ENCODE measurements at regions not wholly inside any gene's neighbourhood (a gene's known extent, or its start where the extent isn't known, plus 50 kb on each side); places are given as distances from the start of the nearest gene placed in this dataset.

GRCh38 chr2:136257893-136258292 lies 139.9 kb upstream of the CXCR4 start:
- Histone ChIP-seq H3K9me3 (ENCODE audit: insufficient read depth, low read depth, low read length) (no peaks in the 10 kb centered on the region), H3K36me3 (ENCODE audit: insufficient read depth, low read length) (no peaks in the 10 kb centered on the region), H3K9ac (ENCODE audit: low read length) (no peak overlapping the region), H3K27ac (ENCODE audit: low read depth, low read length) (no peak overlapping the region), H3K27me3 (ENCODE audit: insufficient read depth, low read length) (peaks cover 2% of the 10 kb centered on the region), H4K20me1 (ENCODE audit: insufficient read depth, low read length) (no peaks in the 10 kb centered on the region), H2AFZ (ENCODE audit: low read depth, low read length) (no peak overlapping the region), H3K4me1 (ENCODE audit: insufficient read depth, low read length) (no peaks in the 10 kb centered on the region), H3K79me2 (ENCODE audit: insufficient read depth, low read length) (no peaks in the 10 kb centered on the region), H3K4me2 (ENCODE audit: low read length) (no peak overlapping the region), H3K4me3 (ENCODE audit: insufficient read depth, low read depth, low read length) (no peak overlapping the region)
- FAIRE-seq (no peak), DNase-seq (ENCODE audit: low read depth) (no peak)
- TF ChIP-seq EZH2 (IDR thresholded peaks at IDR 0.05; ENCODE audit: insufficient read depth, low read length) (no peak), CTCF (IDR thresholded peaks at IDR 0.05; ENCODE audit: insufficient read depth, low read depth, low read length) (no peak)
- Mint-ChIP-seq H3K4me3 (ENCODE audit: unreplicated experiment) (peak overlapping the region; percentile 42), H3K27me3 (ENCODE audit: low read depth, unreplicated experiment) (peaks cover 13% of the 10 kb centered on the region), H3K27ac (ENCODE audit: unreplicated experiment) (no peak overlapping the region), H3K9me3 (ENCODE audit: unreplicated experiment) (peaks cover 3% of the 10 kb centered on the region), H3K36me3 (ENCODE audit: low read depth, unreplicated experiment) (no peaks in the 10 kb centered on the region), H3K4me1 (ENCODE audit: low read depth, unreplicated experiment) (peaks cover 4% of the 10 kb centered on the region)

GRCh38 chr2:136255648-136256461 lies 137.9 kb upstream of the CXCR4 start:
- no peak overlapping the region for H2AFZ ChIP-seq (ENCODE audit: low read depth, low read length)
- peaks cover 4% of the 10 kb centered on the region for H3K4me1 Mint-ChIP-seq (ENCODE audit: low read depth, unreplicated experiment)
- H3K4me3 Mint-ChIP-seq (ENCODE audit: unreplicated experiment), result no peak overlapping the region
- FAIRE-seq, result no peak
- DNase-seq (ENCODE audit: low read depth), result no peak
- H3K27me3 ChIP-seq (ENCODE audit: insufficient read depth, low read length), result peaks cover 2% of the 10 kb centered on the region
- no peaks in the 10 kb centered on the region for H3K9me3 ChIP-seq (ENCODE audit: insufficient read depth, low read depth, low read length)
- H3K27me3 Mint-ChIP-seq (ENCODE audit: low read depth, unreplicated experiment), result peaks cover 16% of the 10 kb centered on the region
- TF ChIP-seq EZH2 (IDR thresholded peaks at IDR 0.05; ENCODE audit: insufficient read depth, low read length), result no peak
- no peak for TF ChIP-seq CTCF (IDR thresholded peaks at IDR 0.05; ENCODE audit: insufficient read depth, low read depth, low read length)
- no peaks in the 10 kb centered on the region for H3K36me3 Mint-ChIP-seq (ENCODE audit: low read depth, unreplicated experiment)
- no peak overlapping the region for H3K4me2 ChIP-seq (ENCODE audit: low read length)
- H3K36me3 ChIP-seq (ENCODE audit: insufficient read depth, low read length), result no peaks in the 10 kb centered on the region
- H4K20me1 ChIP-seq (ENCODE audit: insufficient read depth, low read length), result no peaks in the 10 kb centered on the region
- H3K9me3 Mint-ChIP-seq (ENCODE audit: unreplicated experiment), result peaks cover 3% of the 10 kb centered on the region
- H3K4me1 ChIP-seq (ENCODE audit: insufficient read depth, low read length), result no peaks in the 10 kb centered on the region
- no peak overlapping the region for H3K9ac ChIP-seq (ENCODE audit: low read length)
- no peak overlapping the region for H3K27ac ChIP-seq (ENCODE audit: low read depth, low read length)
- no peak overlapping the region for H3K4me3 ChIP-seq (ENCODE audit: insufficient read depth, low read depth, low read length)
- H3K27ac Mint-ChIP-seq (ENCODE audit: unreplicated experiment), result no peak overlapping the region
- no peaks in the 10 kb centered on the region for H3K79me2 ChIP-seq (ENCODE audit: insufficient read depth, low read length)

GRCh38 chr2:136255127-136255526 lies 137.2 kb upstream of the CXCR4 start:
- no peak for TF ChIP-seq EZH2 (IDR thresholded peaks at IDR 0.05; ENCODE audit: insufficient read depth, low read length)
- no peak for TF ChIP-seq CTCF (IDR thresholded peaks at IDR 0.05; ENCODE audit: insufficient read depth, low read depth, low read length)
- no peak overlapping the region for H3K4me3 ChIP-seq (ENCODE audit: insufficient read depth, low read depth, low read length)
- H3K9ac ChIP-seq (ENCODE audit: low read length), result no peak overlapping the region
- no peak overlapping the region for H3K27ac Mint-ChIP-seq (ENCODE audit: unreplicated experiment)
- no peak overlapping the region for H3K4me3 Mint-ChIP-seq (ENCODE audit: unreplicated experiment)
- no peak for DNase-seq (ENCODE audit: low read depth)
- no peaks in the 10 kb centered on the region for H3K4me1 ChIP-seq (ENCODE audit: insufficient read depth, low read length)
- H2AFZ ChIP-seq (ENCODE audit: low read depth, low read length), result no peak overlapping the region
- peaks cover 2% of the 10 kb centered on the region for H3K27me3 ChIP-seq (ENCODE audit: insufficient read depth, low read length)
- H3K4me2 ChIP-seq (ENCODE audit: low read length), result no peak overlapping the region
- H3K9me3 Mint-ChIP-seq (ENCODE audit: unreplicated experiment), result peaks cover 3% of the 10 kb centered on the region
- peaks cover 16% of the 10 kb centered on the region for H3K27me3 Mint-ChIP-seq (ENCODE audit: low read depth, unreplicated experiment)
- no peaks in the 10 kb centered on the region for H4K20me1 ChIP-seq (ENCODE audit: insufficient read depth, low read length)
- no peak for FAIRE-seq
- no peaks in the 10 kb centered on the region for H3K36me3 ChIP-seq (ENCODE audit: insufficient read depth, low read length)
- H3K79me2 ChIP-seq (ENCODE audit: insufficient read depth, low read length), result no peaks in the 10 kb centered on the region
- no peak overlapping the region for H3K27ac ChIP-seq (ENCODE audit: low read depth, low read length)
- no peaks in the 10 kb centered on the region for H3K9me3 ChIP-seq (ENCODE audit: insufficient read depth, low read depth, low read length)
- no peaks in the 10 kb centered on the region for H3K36me3 Mint-ChIP-seq (ENCODE audit: low read depth, unreplicated experiment)
- H3K4me1 Mint-ChIP-seq (ENCODE audit: low read depth, unreplicated experiment), result peaks cover 4% of the 10 kb centered on the region
